MM.1S (cell line): ENCODE measurements at regions not wholly inside any gene's neighbourhood (a gene's known extent, or its start where the extent isn't known, plus 50 kb on each side); places are given as distances from the start of the nearest gene placed in this dataset.

ENCODE experiments used
- DNase-seq: peaks from one replicate; pipeline ENCODE4 v3.0.0-alpha.2; 2015
- H2AFZ ChIP-seq: fragments of 300-600 bp; sonication (generic); 2 replicates; pipeline ENCODE4 v1.6.0; 2016; ENCODE audit warnings: antibody characterized with exemption, low read length
- H3F3A ChIP-seq: fragments of 300-600 bp; sonication (generic); 2 replicates; pipeline ENCODE4 v1.6.1; 2016; ENCODE audit warnings: mild to moderate bottlenecking, antibody characterized with exemption, low read length, moderate library complexity, mixed read lengths; ENCODE audit not compliant: insufficient read depth
- H3K27ac ChIP-seq: fragments of 300-600 bp; sonication (generic); 2 replicates; pipeline ENCODE4 v1.5.1; 2016; ENCODE audit warnings: mild to moderate bottlenecking, low read length
- H3K27me3 ChIP-seq: fragments of 300-600 bp; sonication (generic); replicated peaks from 2 replicates; pipeline ENCODE4 v1.6.0; 2016; ENCODE audit warnings: low read length; ENCODE audit not compliant: insufficient read depth
- H3K36me3 ChIP-seq: fragments of 300-600 bp; sonication (generic); replicated peaks from 2 replicates; pipeline ENCODE4 v1.6.1; 2016; ENCODE audit warnings: mild to moderate bottlenecking, low read length, mixed read lengths; ENCODE audit not compliant: insufficient read depth
- H3K4me1 ChIP-seq: fragments of 300-600 bp; sonication (generic); 2 replicates; pipeline ENCODE4 v1.6.1; 2016; ENCODE audit warnings: low read length, mixed read lengths
- H3K4me2 ChIP-seq: fragments of 300-600 bp; sonication (generic); 2 replicates; pipeline ENCODE4 v1.6.0; 2016; ENCODE audit warnings: low read depth, low read length
- H3K4me3 ChIP-seq: fragments of 300-600 bp; sonication (generic); 2 replicates; pipeline ENCODE4 v1.5.1; 2016; ENCODE audit warnings: low read length, mixed read lengths
- H3K79me2 ChIP-seq: fragments of 300-600 bp; sonication (generic); 2 replicates; pipeline ENCODE4 v1.6.1; 2016; ENCODE audit warnings: mixed run types, low read length, mixed read lengths
- H3K9ac ChIP-seq: fragments of 300-600 bp; sonication (generic); 2 replicates; pipeline ENCODE4 v1.6.1; 2016; ENCODE audit warnings: low read length, mixed read lengths
- H3K9me2 ChIP-seq: fragments of 300-600 bp; sonication (generic); replicated peaks from 2 replicates; pipeline ENCODE4 v1.6.1; 2016; ENCODE audit warnings: mild to moderate bottlenecking, low read length, mixed read lengths; ENCODE audit not compliant: insufficient read depth
- H3K9me3 ChIP-seq: fragments of 300-600 bp; sonication (generic); replicated peaks from 2 replicates; pipeline ENCODE4 v1.6.1; 2016; ENCODE audit warnings: mild to moderate bottlenecking, low read length, mixed read lengths; ENCODE audit not compliant: insufficient read depth
- H4K20me1 ChIP-seq: fragments of 300-600 bp; sonication (generic); 2 replicates; pipeline ENCODE4 v1.6.1; 2016; ENCODE audit warnings: mild to moderate bottlenecking, low read length, moderate library complexity, mixed read lengths; ENCODE audit not compliant: insufficient read depth
- EZH2 ChIP-seq: fragments of 300-600 bp; sonication (generic); optimal IDR thresholded peaks from 2 replicates; pipeline ENCODE3; 2017; ENCODE audit warnings: low read depth, mild to moderate bottlenecking, antibody characterized with exemption, low read length, mixed read lengths
- EZH2phosphoT487 ChIP-seq: fragments of 300-600 bp; sonication (generic); IDR thresholded peaks from 2 replicates; pipeline ENCODE4 v1.6.1; 2018; ENCODE audit warnings: antibody characterized with exemption, low read length
- TF ChIP-seq, protein P1 (sequence below): fragments of 300-600 bp; sonication (generic); IDR thresholded peaks from 2 replicates; pipeline ENCODE4 v1.5.1; 2016; ENCODE audit warnings: antibody characterized with exemption, low read length, mixed read lengths

DNA sequence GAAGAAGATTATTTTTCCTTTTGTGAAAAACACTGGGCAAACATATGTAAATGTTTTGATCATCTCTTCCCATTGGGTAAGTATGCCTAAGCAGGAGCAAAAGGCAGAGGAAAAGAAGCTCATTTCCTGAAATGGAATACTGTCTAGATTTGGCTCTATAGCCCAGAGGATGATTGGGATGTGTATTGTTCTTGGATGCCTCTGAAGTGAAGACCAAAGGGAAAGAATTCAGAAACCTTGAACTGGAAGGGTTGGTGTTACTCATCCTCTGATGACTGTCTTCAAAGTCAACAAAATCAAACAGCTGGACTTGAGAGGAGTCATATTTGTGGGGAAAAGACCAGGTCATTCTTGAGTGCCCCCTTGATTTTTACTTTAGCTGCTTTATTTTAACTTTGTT is 112.6 kb upstream of the NT5C1B start:
- TF ChIP-seq EZH2phosphoT487 (no peak), EZH2 (no peak)
- TF ChIP-seq, protein P1, sequence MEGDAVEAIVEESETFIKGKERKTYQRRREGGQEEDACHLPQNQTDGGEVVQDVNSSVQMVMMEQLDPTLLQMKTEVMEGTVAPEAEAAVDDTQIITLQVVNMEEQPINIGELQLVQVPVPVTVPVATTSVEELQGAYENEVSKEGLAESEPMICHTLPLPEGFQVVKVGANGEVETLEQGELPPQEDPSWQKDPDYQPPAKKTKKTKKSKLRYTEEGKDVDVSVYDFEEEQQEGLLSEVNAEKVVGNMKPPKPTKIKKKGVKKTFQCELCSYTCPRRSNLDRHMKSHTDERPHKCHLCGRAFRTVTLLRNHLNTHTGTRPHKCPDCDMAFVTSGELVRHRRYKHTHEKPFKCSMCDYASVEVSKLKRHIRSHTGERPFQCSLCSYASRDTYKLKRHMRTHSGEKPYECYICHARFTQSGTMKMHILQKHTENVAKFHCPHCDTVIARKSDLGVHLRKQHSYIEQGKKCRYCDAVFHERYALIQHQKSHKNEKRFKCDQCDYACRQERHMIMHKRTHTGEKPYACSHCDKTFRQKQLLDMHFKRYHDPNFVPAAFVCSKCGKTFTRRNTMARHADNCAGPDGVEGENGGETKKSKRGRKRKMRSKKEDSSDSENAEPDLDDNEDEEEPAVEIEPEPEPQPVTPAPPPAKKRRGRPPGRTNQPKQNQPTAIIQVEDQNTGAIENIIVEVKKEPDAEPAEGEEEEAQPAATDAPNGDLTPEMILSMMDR = no peak
- H3K27ac ChIP-seq = no peak overlapping the region
- no peak for DNase-seq

DNA sequence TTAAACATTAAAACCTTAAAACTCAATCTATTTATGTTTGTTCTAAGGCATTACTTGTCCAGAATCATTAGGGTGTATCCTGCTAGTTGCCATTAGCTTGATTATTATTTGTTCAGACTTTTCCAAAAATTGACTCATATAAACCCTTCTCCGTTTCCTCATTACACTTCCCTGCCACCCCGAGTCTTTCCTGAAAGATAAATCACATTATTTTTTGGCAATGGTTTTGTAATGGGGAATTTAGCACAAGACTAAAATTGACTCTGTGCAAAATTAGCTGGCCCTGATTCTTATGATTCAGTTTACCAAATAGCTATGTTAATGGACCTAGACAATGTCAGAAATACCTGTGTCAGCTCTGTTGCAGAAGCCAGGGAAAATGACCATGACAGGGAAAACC is 112.2 kb upstream of the NT5C1B start:
- no peak for DNase-seq
- no peak overlapping the region for H3K4me3 ChIP-seq
- H3K27ac ChIP-seq = no peak overlapping the region
- H3K36me3 ChIP-seq = no peaks in the 10 kb centered on the region
- H3K9me3 ChIP-seq = no peaks in the 10 kb centered on the region
- no peaks in the 10 kb centered on the region for H3K27me3 ChIP-seq
- no peaks in the 10 kb centered on the region for H3K4me1 ChIP-seq
- TF ChIP-seq, protein P1 = no peak
- TF ChIP-seq EZH2 (no peak), EZH2phosphoT487 (no peak)
- H3K9me2 ChIP-seq = no peaks in the 10 kb centered on the region
- no peaks in the 10 kb centered on the region for H4K20me1 ChIP-seq
- no peak overlapping the region for H3K9ac ChIP-seq
- H2AFZ ChIP-seq = no peak overlapping the region
- H3F3A ChIP-seq = no peaks in the 10 kb centered on the region
- H3K4me2 ChIP-seq = no peak overlapping the region
- no peaks in the 10 kb centered on the region for H3K79me2 ChIP-seq

More for the DNA sequence above, 112.6 kb upstream of the NT5C1B start:
- Histone ChIP-seq H4K20me1 (no peaks in the 10 kb centered on the region), H3K4me1 (no peaks in the 10 kb centered on the region), H3K79me2 (no peaks in the 10 kb centered on the region), H3K9me2 (no peaks in the 10 kb centered on the region), H3K4me3 (no peak overlapping the region), H3K27me3 (no peaks in the 10 kb centered on the region), H3K9ac (no peak overlapping the region), H3K4me2 (no peak overlapping the region), H3K9me3 (no peaks in the 10 kb centered on the region), H2AFZ (no peak overlapping the region), H3F3A (no peaks in the 10 kb centered on the region), H3K36me3 (no peaks in the 10 kb centered on the region)

DNA sequence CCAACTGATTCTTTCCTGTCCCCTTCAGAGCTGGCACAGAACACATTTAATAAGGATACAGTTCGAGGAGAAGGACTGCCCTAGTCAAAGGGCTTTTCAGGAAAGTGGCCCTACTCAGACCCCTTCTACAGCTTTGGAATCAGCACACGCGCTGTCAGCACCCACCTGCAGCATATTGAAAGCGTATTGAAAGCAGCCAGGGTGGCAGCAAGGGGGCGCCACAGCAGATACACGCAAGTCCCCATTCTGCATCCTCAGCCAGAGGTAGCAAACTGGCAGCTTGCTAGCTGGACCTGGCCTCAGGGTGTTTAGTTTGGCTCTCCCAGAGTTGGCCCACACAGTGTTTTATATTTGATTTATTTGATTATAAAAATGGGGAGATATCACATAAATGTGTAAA is 101.0 kb upstream of the NT5C1B start:
- Histone ChIP-seq H4K20me1 (no peaks in the 10 kb centered on the region), H3K36me3 (no peaks in the 10 kb centered on the region), H3K27me3 (no peaks in the 10 kb centered on the region), H2AFZ (no peak overlapping the region), H3F3A (no peaks in the 10 kb centered on the region), H3K27ac (no peak overlapping the region), H3K4me2 (no peak overlapping the region), H3K79me2 (no peaks in the 10 kb centered on the region), H3K9ac (no peak overlapping the region), H3K4me3 (no peak overlapping the region), H3K9me3 (no peaks in the 10 kb centered on the region), H3K9me2 (no peaks in the 10 kb centered on the region), H3K4me1 (no peaks in the 10 kb centered on the region)
- TF ChIP-seq, protein P1 = 0 out of 2 replicates have a peak, but pooled peaks have one; percentile 4
- no peak for TF ChIP-seq EZH2phosphoT487
- TF ChIP-seq EZH2 = no peak
- DNase-seq = no peak
